ENCODE measurements at regions not wholly inside any gene's neighbourhood (a gene's known extent, or its start where the extent isn't known, plus 50 kb on each side); places are given as distances from the start of the nearest gene placed in this dataset.

- H3K4me1 ChIP-seq (ENCODE audit: control insufficient read depth, insufficient read depth, low read length) = no peaks in the 10 kb centered on the region
- H3K9me3 ChIP-seq (ENCODE audit: control insufficient read depth, insufficient read depth, low read depth, low read length) = no peaks in the 10 kb centered on the region
- no peak overlapping the region for H3K9ac ChIP-seq (ENCODE audit: low read length)
- H3K27ac ChIP-seq (ENCODE audit: low read depth, low read length) = no peak overlapping the region
- H3K4me3 ChIP-seq (ENCODE audit: low read depth, low read length) = no peak overlapping the region
- no peaks in the 10 kb centered on the region for H3K36me3 ChIP-seq (ENCODE audit: control insufficient read depth, insufficient read depth, low read length)
- no peaks in the 10 kb centered on the region for H3K27me3 ChIP-seq (ENCODE audit: control insufficient read depth, insufficient read depth, low read length)
Measured at GRCh38 chr13:38008636-38009035, 139.1 kb upstream of the TRPC4 start.

- Histone ChIP-seq H3K4me1 (ENCODE audit: control insufficient read depth, insufficient read depth, low read length) (peaks cover 6% of the 10 kb centered on the region; the same call in 1 of the 2 replicates), H3K9me3 (ENCODE audit: control insufficient read depth, insufficient read depth, low read depth, low read length) (no peaks in the 10 kb centered on the region), H3K9ac (ENCODE audit: low read length) (no peak overlapping the region), H3K27me3 (ENCODE audit: control insufficient read depth, insufficient read depth, low read length) (no peaks in the 10 kb centered on the region), H3K4me3 (ENCODE audit: low read depth, low read length) (no peak overlapping the region), H3K27ac (ENCODE audit: low read depth, low read length) (no peak overlapping the region), H3K36me3 (ENCODE audit: control insufficient read depth, insufficient read depth, low read length) (no peaks in the 10 kb centered on the region)
Measured at GRCh38 chr13:38002606-38003005, 133.0 kb upstream of the TRPC4 start.

GRCh38 chr13:37997641-37998040, 128.1 kb upstream of the TRPC4 start:
- no peak overlapping the region for H3K27ac ChIP-seq (ENCODE audit: low read depth, low read length)
- no peaks in the 10 kb centered on the region for H3K9me3 ChIP-seq (ENCODE audit: control insufficient read depth, insufficient read depth, low read depth, low read length)
- no peak overlapping the region for H3K9ac ChIP-seq (ENCODE audit: low read length)
- no peaks in the 10 kb centered on the region for H3K36me3 ChIP-seq (ENCODE audit: control insufficient read depth, insufficient read depth, low read length)
- H3K4me1 ChIP-seq (ENCODE audit: control insufficient read depth, insufficient read depth, low read length) = peaks cover 6% of the 10 kb centered on the region; the same call in 1 of the 2 replicates
- no peaks in the 10 kb centered on the region for H3K27me3 ChIP-seq (ENCODE audit: control insufficient read depth, insufficient read depth, low read length)
- H3K4me3 ChIP-seq (ENCODE audit: low read depth, low read length) = no peak overlapping the region

- H3K9ac ChIP-seq (ENCODE audit: low read length) = no peak overlapping the region
- no peak overlapping the region for H3K4me3 ChIP-seq (ENCODE audit: low read depth, low read length)
- no peaks in the 10 kb centered on the region for H3K27me3 ChIP-seq (ENCODE audit: control insufficient read depth, insufficient read depth, low read length)
- peaks cover 6% of the 10 kb centered on the region; the same call in 1 of the 2 replicates for H3K4me1 ChIP-seq (ENCODE audit: control insufficient read depth, insufficient read depth, low read length)
- H3K27ac ChIP-seq (ENCODE audit: low read depth, low read length) = no peak overlapping the region
- H3K36me3 ChIP-seq (ENCODE audit: control insufficient read depth, insufficient read depth, low read length) = no peaks in the 10 kb centered on the region
- no peaks in the 10 kb centered on the region for H3K9me3 ChIP-seq (ENCODE audit: control insufficient read depth, insufficient read depth, low read depth, low read length)
Measured at GRCh38 chr13:37995092-37995491, 125.5 kb upstream of the TRPC4 start.

- Histone ChIP-seq H3K27ac (ENCODE audit: low read depth, low read length) (no peak overlapping the region), H3K4me3 (ENCODE audit: low read depth, low read length) (no peak overlapping the region), H3K36me3 (ENCODE audit: control insufficient read depth, insufficient read depth, low read length) (no peaks in the 10 kb centered on the region), H3K9ac (ENCODE audit: low read length) (no peak overlapping the region), H3K4me1 (ENCODE audit: control insufficient read depth, insufficient read depth, low read length) (no peaks in the 10 kb centered on the region), H3K9me3 (ENCODE audit: control insufficient read depth, insufficient read depth, low read depth, low read length) (no peaks in the 10 kb centered on the region), H3K27me3 (ENCODE audit: control insufficient read depth, insufficient read depth, low read length) (no peaks in the 10 kb centered on the region)
Measured at GRCh38 chr13:37986811-37987210, 117.2 kb upstream of the TRPC4 start.

GRCh38 chr13:37985281-37985680, 115.7 kb upstream of the TRPC4 start:
- Histone ChIP-seq H3K4me3 (ENCODE audit: low read depth, low read length) (no peak overlapping the region), H3K9me3 (ENCODE audit: control insufficient read depth, insufficient read depth, low read depth, low read length) (no peaks in the 10 kb centered on the region), H3K9ac (ENCODE audit: low read length) (no peak overlapping the region), H3K27me3 (ENCODE audit: control insufficient read depth, insufficient read depth, low read length) (no peaks in the 10 kb centered on the region), H3K27ac (ENCODE audit: low read depth, low read length) (no peak overlapping the region), H3K4me1 (ENCODE audit: control insufficient read depth, insufficient read depth, low read length) (no peaks in the 10 kb centered on the region), H3K36me3 (ENCODE audit: control insufficient read depth, insufficient read depth, low read length) (no peaks in the 10 kb centered on the region)

- H3K36me3 ChIP-seq (ENCODE audit: control insufficient read depth, insufficient read depth, low read length) = no peaks in the 10 kb centered on the region
- H3K27ac ChIP-seq (ENCODE audit: low read depth, low read length) = no peak overlapping the region
- H3K9me3 ChIP-seq (ENCODE audit: control insufficient read depth, insufficient read depth, low read depth, low read length) = no peaks in the 10 kb centered on the region
- no peaks in the 10 kb centered on the region for H3K4me1 ChIP-seq (ENCODE audit: control insufficient read depth, insufficient read depth, low read length)
- H3K4me3 ChIP-seq (ENCODE audit: low read depth, low read length) = no peak overlapping the region
- no peaks in the 10 kb centered on the region for H3K27me3 ChIP-seq (ENCODE audit: control insufficient read depth, insufficient read depth, low read length)
- no peak overlapping the region for H3K9ac ChIP-seq (ENCODE audit: low read length)
Measured at GRCh38 chr13:37984357-37984756, 114.8 kb upstream of the TRPC4 start.

GRCh38 chr13:37981932-37982331, 112.4 kb upstream of the TRPC4 start:
- H3K36me3 ChIP-seq (ENCODE audit: control insufficient read depth, insufficient read depth, low read length) = no peaks in the 10 kb centered on the region
- no peak overlapping the region for H3K9ac ChIP-seq (ENCODE audit: low read length)
- no peak overlapping the region for H3K27ac ChIP-seq (ENCODE audit: low read depth, low read length)
- no peaks in the 10 kb centered on the region for H3K27me3 ChIP-seq (ENCODE audit: control insufficient read depth, insufficient read depth, low read length)
- no peaks in the 10 kb centered on the region for H3K4me1 ChIP-seq (ENCODE audit: control insufficient read depth, insufficient read depth, low read length)
- H3K9me3 ChIP-seq (ENCODE audit: control insufficient read depth, insufficient read depth, low read depth, low read length) = no peaks in the 10 kb centered on the region
- H3K4me3 ChIP-seq (ENCODE audit: low read depth, low read length) = no peak overlapping the region

GRCh38 chr13:37978680-37979079, 109.1 kb upstream of the TRPC4 start:
- Histone ChIP-seq H3K27me3 (ENCODE audit: control insufficient read depth, insufficient read depth, low read length) (no peaks in the 10 kb centered on the region), H3K36me3 (ENCODE audit: control insufficient read depth, insufficient read depth, low read length) (no peaks in the 10 kb centered on the region), H3K4me1 (ENCODE audit: control insufficient read depth, insufficient read depth, low read length) (no peaks in the 10 kb centered on the region), H3K27ac (ENCODE audit: low read depth, low read length) (no peak overlapping the region), H3K9me3 (ENCODE audit: control insufficient read depth, insufficient read depth, low read depth, low read length) (no peaks in the 10 kb centered on the region), H3K9ac (ENCODE audit: low read length) (no peak overlapping the region), H3K4me3 (ENCODE audit: low read depth, low read length) (no peak overlapping the region)

GRCh38 chr13:37968555-37968954, 99.0 kb upstream of the TRPC4 start:
- Histone ChIP-seq H3K27me3 (ENCODE audit: control insufficient read depth, insufficient read depth, low read length) (no peaks in the 10 kb centered on the region), H3K9me3 (ENCODE audit: control insufficient read depth, insufficient read depth, low read depth, low read length) (peaks cover 3% of the 10 kb centered on the region), H3K27ac (ENCODE audit: low read depth, low read length) (no peak overlapping the region), H3K4me3 (ENCODE audit: low read depth, low read length) (no peak overlapping the region), H3K4me1 (ENCODE audit: control insufficient read depth, insufficient read depth, low read length) (no peaks in the 10 kb centered on the region), H3K9ac (ENCODE audit: low read length) (no peak overlapping the region), H3K36me3 (ENCODE audit: control insufficient read depth, insufficient read depth, low read length) (no peaks in the 10 kb centered on the region)

- no peaks in the 10 kb centered on the region for H3K36me3 ChIP-seq (ENCODE audit: control insufficient read depth, insufficient read depth, low read length)
- no peaks in the 10 kb centered on the region for H3K4me1 ChIP-seq (ENCODE audit: control insufficient read depth, insufficient read depth, low read length)
- H3K27me3 ChIP-seq (ENCODE audit: control insufficient read depth, insufficient read depth, low read length) = no peaks in the 10 kb centered on the region
- no peak overlapping the region for H3K9ac ChIP-seq (ENCODE audit: low read length)
- H3K9me3 ChIP-seq (ENCODE audit: control insufficient read depth, insufficient read depth, low read depth, low read length) = peaks cover 3% of the 10 kb centered on the region
- H3K27ac ChIP-seq (ENCODE audit: low read depth, low read length) = no peak overlapping the region
- no peak overlapping the region for H3K4me3 ChIP-seq (ENCODE audit: low read depth, low read length)
Measured at GRCh38 chr13:37966266-37966665, 96.7 kb upstream of the TRPC4 start.

- no peak overlapping the region for H3K9ac ChIP-seq (ENCODE audit: low read length)
- H3K4me3 ChIP-seq (ENCODE audit: low read depth, low read length) = no peak overlapping the region
- H3K27ac ChIP-seq (ENCODE audit: low read depth, low read length) = no peak overlapping the region
- H3K27me3 ChIP-seq (ENCODE audit: control insufficient read depth, insufficient read depth, low read length) = no peaks in the 10 kb centered on the region
- H3K36me3 ChIP-seq (ENCODE audit: control insufficient read depth, insufficient read depth, low read length) = no peaks in the 10 kb centered on the region
- H3K4me1 ChIP-seq (ENCODE audit: control insufficient read depth, insufficient read depth, low read length) = no peaks in the 10 kb centered on the region
- H3K9me3 ChIP-seq (ENCODE audit: control insufficient read depth, insufficient read depth, low read depth, low read length) = no peaks in the 10 kb centered on the region
Measured at GRCh38 chr13:37960427-37960826, 90.9 kb upstream of the TRPC4 start.

Data from HUES6 (cell line).